Activated CD4-positive, alpha-beta memory T cell treated with anti-CD3 and anti-CD28 coated beads, Interleukin-2, amount 10 ng/mL, durations not matched to agents 7 days and 5 days (primary cell): ENCODE measurements at regions not wholly inside any gene's neighbourhood (a gene's known extent, or its start where the extent isn't known, plus 50 kb on each side); places are given as distances from the start of the nearest gene placed in this dataset.
"Not testable (repeated sequence)": the region's sequence is repeated elsewhere in the genome, so short reads cannot be mapped to it uniquely, and the experiment has no call there.

Source experiments
- CTCF ChIA-PET: fragments of 350-600 bp; sonication (Branson Sonifier 250); formaldehyde crosslinking; loops from one replicate; lab custom pipeline; 2021; ENCODE audit warnings: antibody characterized with exemption, inconsistent platforms; lab: Charles Lee
- POLR2A ChIA-PET: fragments of 350-600 bp; sonication (Branson Sonifier 250); formaldehyde crosslinking; loops from one replicate; lab custom pipeline; 2021; ENCODE audit warnings: antibody characterized with exemption; lab: Charles Lee
- DNase-seq: peaks from one replicate; pipeline ENCODE4 v3.0.0-alpha.2; 2020
- H3K27ac Mint-ChIP-seq: one replicate; pipeline ENCODE4 v1.8.0; 2021; ENCODE audit warnings: mild to moderate bottlenecking, mixed read lengths
- H3K27me3 Mint-ChIP-seq: one replicate; pipeline ENCODE4 v1.8.0; 2021; ENCODE audit warnings: mixed read lengths
- H3K36me3 Mint-ChIP-seq: one replicate; pipeline ENCODE4 v1.8.0; 2021; ENCODE audit warnings: low read depth, mixed read lengths
- H3K4me1 Mint-ChIP-seq: one replicate; pipeline ENCODE4 v1.8.0; 2021; ENCODE audit warnings: mixed read lengths
- H3K4me3 Mint-ChIP-seq: one replicate; pipeline ENCODE4 v1.8.0; 2021; ENCODE audit warnings: mild to moderate bottlenecking, mixed read lengths
- H3K9me3 Mint-ChIP-seq: one replicate; pipeline ENCODE4 v1.8.0; 2021; ENCODE audit warnings: mixed read lengths

- no peaks in the 10 kb centered on the region for H3K27me3 Mint-ChIP-seq
- ChIA-PET POLR2A (no interaction called here), CTCF (no interaction called here)
- H3K9me3 Mint-ChIP-seq, result no peaks in the 10 kb centered on the region
- no peaks in the 10 kb centered on the region for H3K4me1 Mint-ChIP-seq
- no peak overlapping the region for H3K4me3 Mint-ChIP-seq
- no peaks in the 10 kb centered on the region for H3K36me3 Mint-ChIP-seq
- no peak overlapping the region for H3K27ac Mint-ChIP-seq
- no peak for DNase-seq
Measured at GRCh38 chr11:115624065-115624464, 119.8 kb upstream of the CADM1 start.

- Mint-ChIP-seq H3K4me3 (no peak overlapping the region), H3K27ac (no peak overlapping the region), H3K36me3 (no peaks in the 10 kb centered on the region), H3K4me1 (no peaks in the 10 kb centered on the region), H3K9me3 (no peaks in the 10 kb centered on the region), H3K27me3 (no peaks in the 10 kb centered on the region)
- ChIA-PET POLR2A (no interaction called here), CTCF (no interaction called here)
- no peak for DNase-seq
Measured at GRCh38 chr11:115623021-115623451, 118.8 kb upstream of the CADM1 start.

DNA sequence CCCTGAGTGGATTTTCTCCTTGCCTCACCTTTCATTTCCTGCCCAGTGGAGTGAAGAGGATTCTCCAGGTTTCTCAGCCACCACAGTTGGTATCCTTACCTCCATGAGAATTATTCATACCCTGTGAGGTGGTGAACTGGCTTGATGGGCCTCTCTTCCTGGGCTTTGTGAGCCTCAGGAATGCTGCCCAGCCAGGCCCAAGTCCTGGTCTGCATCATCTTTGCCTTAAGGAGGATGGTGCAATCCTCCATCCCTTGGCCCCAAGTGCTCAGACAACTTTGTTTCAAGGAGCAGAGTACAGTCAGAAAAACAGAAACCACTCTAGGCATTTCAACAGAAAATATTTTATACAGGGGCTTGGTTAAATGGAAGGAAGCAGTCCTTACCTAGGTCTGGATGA lies 114.2 kb upstream of the CADM1 start:
- Mint-ChIP-seq H3K4me1 (no peaks in the 10 kb centered on the region), H3K36me3 (no peaks in the 10 kb centered on the region), H3K27me3 (no peaks in the 10 kb centered on the region), H3K27ac (no peak overlapping the region), H3K9me3 (no peaks in the 10 kb centered on the region), H3K4me3 (no peak overlapping the region)
- CTCF ChIA-PET, result no interaction called here
- POLR2A ChIA-PET, result no interaction called here
- DNase-seq, result no peak

GRCh38 chr11:115617767-115618166 lies 113.6 kb upstream of the CADM1 start:
- ChIA-PET POLR2A (no interaction called here), CTCF (no interaction called here)
- H3K27me3 Mint-ChIP-seq, result no peaks in the 10 kb centered on the region
- no peaks in the 10 kb centered on the region for H3K4me1 Mint-ChIP-seq
- no peaks in the 10 kb centered on the region for H3K36me3 Mint-ChIP-seq
- H3K4me3 Mint-ChIP-seq, result no peak overlapping the region
- DNase-seq, result no peak
- H3K9me3 Mint-ChIP-seq, result no peaks in the 10 kb centered on the region
- H3K27ac Mint-ChIP-seq, result no peak overlapping the region

GRCh38 chr11:115616971-115617370 lies 112.8 kb upstream of the CADM1 start:
- Mint-ChIP-seq H3K4me3 (no peak overlapping the region), H3K9me3 (no peaks in the 10 kb centered on the region), H3K27me3 (no peaks in the 10 kb centered on the region), H3K4me1 (no peaks in the 10 kb centered on the region), H3K36me3 (no peaks in the 10 kb centered on the region), H3K27ac (no peak overlapping the region)
- ChIA-PET CTCF (no interaction called here), POLR2A (no interaction called here)
- no peak for DNase-seq

- no peak overlapping the region for H3K4me3 Mint-ChIP-seq
- H3K27me3 Mint-ChIP-seq, result no peaks in the 10 kb centered on the region
- ChIA-PET CTCF (no interaction called here), POLR2A (no interaction called here)
- no peaks in the 10 kb centered on the region for H3K4me1 Mint-ChIP-seq
- no peak for DNase-seq
- no peaks in the 10 kb centered on the region for H3K9me3 Mint-ChIP-seq
- no peak overlapping the region for H3K27ac Mint-ChIP-seq
- H3K36me3 Mint-ChIP-seq, result no peaks in the 10 kb centered on the region
Measured at GRCh38 chr11:115613986-115614632, 109.9 kb upstream of the CADM1 start.

GRCh38 chr11:115613004-115613403 lies 108.8 kb upstream of the CADM1 start:
- H3K4me1 Mint-ChIP-seq, result no peaks in the 10 kb centered on the region
- no peak overlapping the region for H3K4me3 Mint-ChIP-seq
- ChIA-PET POLR2A (no interaction called here), CTCF (no interaction called here)
- no peak for DNase-seq
- no peaks in the 10 kb centered on the region for H3K27me3 Mint-ChIP-seq
- H3K9me3 Mint-ChIP-seq, result no peaks in the 10 kb centered on the region
- no peaks in the 10 kb centered on the region for H3K36me3 Mint-ChIP-seq
- no peak overlapping the region for H3K27ac Mint-ChIP-seq

GRCh38 chr11:115612046-115612730 lies 108.0 kb upstream of the CADM1 start:
- Mint-ChIP-seq H3K4me3 (no peak overlapping the region), H3K4me1 (no peaks in the 10 kb centered on the region), H3K27me3 (no peaks in the 10 kb centered on the region), H3K36me3 (no peaks in the 10 kb centered on the region), H3K9me3 (no peaks in the 10 kb centered on the region), H3K27ac (no peak overlapping the region)
- CTCF ChIA-PET, result no interaction called here
- POLR2A ChIA-PET, result no interaction called here
- DNase-seq, result no peak

- ChIA-PET POLR2A (no interaction called here), CTCF (no interaction called here)
- H3K27ac Mint-ChIP-seq, result no peak overlapping the region
- no peak overlapping the region for H3K4me3 Mint-ChIP-seq
- DNase-seq, result no peak
- no peaks in the 10 kb centered on the region for H3K4me1 Mint-ChIP-seq
- no peaks in the 10 kb centered on the region for H3K27me3 Mint-ChIP-seq
- no peaks in the 10 kb centered on the region for H3K9me3 Mint-ChIP-seq
- no peaks in the 10 kb centered on the region for H3K36me3 Mint-ChIP-seq
Measured at GRCh38 chr11:115611343-115611742, 107.1 kb upstream of the CADM1 start.

DNA sequence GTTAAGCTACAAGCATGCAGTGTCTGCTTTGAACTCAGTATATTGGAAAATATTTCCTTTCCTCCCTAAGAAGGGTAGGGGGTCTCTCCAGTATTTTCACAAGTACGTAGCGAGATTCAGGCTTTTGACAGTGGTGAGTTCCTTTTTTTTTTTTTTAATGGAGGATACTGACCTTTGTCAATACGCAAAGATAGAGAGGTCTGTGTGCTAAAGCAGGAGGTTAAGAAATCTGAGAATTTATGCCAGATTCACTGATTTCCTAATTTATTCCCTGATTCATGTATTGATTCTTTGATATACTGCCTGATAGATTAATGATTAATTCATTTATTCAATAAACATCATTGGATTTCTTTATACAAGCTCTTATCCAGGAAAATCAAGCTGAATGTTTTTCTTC lies 106.7 kb upstream of the CADM1 start:
- H3K4me1 Mint-ChIP-seq, result no peaks in the 10 kb centered on the region
- ChIA-PET CTCF (no interaction called here), POLR2A (no interaction called here)
- no peak for DNase-seq
- no peaks in the 10 kb centered on the region for H3K9me3 Mint-ChIP-seq
- no peak overlapping the region for H3K27ac Mint-ChIP-seq
- no peaks in the 10 kb centered on the region for H3K27me3 Mint-ChIP-seq
- no peaks in the 10 kb centered on the region for H3K36me3 Mint-ChIP-seq
- H3K4me3 Mint-ChIP-seq, result no peak overlapping the region

DNA sequence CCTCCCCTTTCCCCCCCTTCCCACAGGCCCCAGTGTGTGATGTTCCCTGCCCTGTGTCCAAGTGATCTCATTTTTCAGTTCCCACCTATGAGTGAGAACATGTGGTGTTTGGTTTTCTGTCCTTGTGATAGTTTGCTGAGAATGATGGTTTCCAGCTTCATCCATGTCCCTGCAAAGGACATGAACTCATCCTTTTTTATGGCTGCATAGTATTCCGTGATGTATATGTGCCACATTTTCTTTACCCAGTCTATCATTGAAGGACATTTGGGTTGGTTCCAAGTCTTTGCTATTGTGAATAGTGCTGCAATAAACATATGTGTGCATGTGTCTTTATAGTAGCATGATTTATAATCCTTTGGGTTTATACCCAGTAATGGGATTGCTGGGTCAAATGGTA lies 106.0 kb upstream of the CADM1 start:
- H3K9me3 Mint-ChIP-seq, H3K27me3 Mint-ChIP-seq, CTCF ChIA-PET, DNase-seq, POLR2A ChIA-PET, H3K27ac Mint-ChIP-seq, H3K4me1 Mint-ChIP-seq, H3K36me3 Mint-ChIP-seq, H3K4me3 Mint-ChIP-seq: not testable (repeated sequence)

GRCh38 chr11:115608976-115609375 lies 104.8 kb upstream of the CADM1 start:
- no peak for DNase-seq
- no peaks in the 10 kb centered on the region for H3K9me3 Mint-ChIP-seq
- no peak overlapping the region for H3K27ac Mint-ChIP-seq
- no peaks in the 10 kb centered on the region for H3K27me3 Mint-ChIP-seq
- H3K36me3 Mint-ChIP-seq, result no peaks in the 10 kb centered on the region
- ChIA-PET POLR2A (no interaction called here), CTCF (no interaction called here)
- H3K4me1 Mint-ChIP-seq, result no peaks in the 10 kb centered on the region
- H3K4me3 Mint-ChIP-seq, result no peak overlapping the region

- ChIA-PET CTCF (no interaction called here), POLR2A (no interaction called here)
- H3K27ac Mint-ChIP-seq, result no peak overlapping the region
- no peak for DNase-seq
- H3K27me3 Mint-ChIP-seq, result no peaks in the 10 kb centered on the region
- H3K9me3 Mint-ChIP-seq, result no peaks in the 10 kb centered on the region
- H3K4me3 Mint-ChIP-seq, result no peak overlapping the region
- no peaks in the 10 kb centered on the region for H3K36me3 Mint-ChIP-seq
- no peaks in the 10 kb centered on the region for H3K4me1 Mint-ChIP-seq
Measured at GRCh38 chr11:115607621-115608221, 103.5 kb upstream of the CADM1 start.
